Breast epithelium (tissue), 3 donors: ENCODE measurements at regions not wholly inside any gene's neighbourhood (a gene's known extent, or its start where the extent isn't known, plus 50 kb on each side); places are given as distances from the start of the nearest gene placed in this dataset.

Experiments used
- POLR2A ChIP-seq: fragments of 450-650 bp; IDR thresholded peaks from one replicate; pipeline ENCODE4 v1.6.1; 2016; ENCODE audit warnings: antibody characterized with exemption, mild to moderate bottlenecking, moderate library complexity
- TF ChIP-seq, protein P1 (sequence below), 3 donors: fragments of 450-650 bp; IDR thresholded peaks; one replicate each; pipeline ENCODE4 v1.5.1; 2016 to 2017; ENCODE audit warnings: antibody characterized with exemption in 3 of 3, mild to moderate bottlenecking in 3 of 3, moderate library complexity in 3 of 3

DNA sequence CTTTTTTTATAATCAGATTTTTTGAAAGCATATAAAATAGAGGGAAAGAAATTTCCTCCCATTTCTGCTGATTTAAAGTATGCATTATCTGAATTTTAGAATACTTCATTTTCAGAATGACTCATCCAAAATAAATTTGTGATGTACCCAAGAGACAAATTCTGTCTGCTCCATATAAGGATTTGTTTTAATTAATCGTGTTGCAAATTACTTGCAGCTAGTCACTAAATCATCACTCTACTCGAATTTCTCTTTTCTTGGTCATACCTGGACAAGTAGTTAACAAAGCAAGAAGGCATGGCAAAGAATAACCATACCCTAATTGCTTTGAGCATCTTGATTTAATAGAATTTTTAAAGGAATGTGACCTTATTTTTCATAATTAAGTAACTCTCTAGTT is 284.1 kb upstream of the GRAMD2B start:
- TF ChIP-seq, protein P1, sequence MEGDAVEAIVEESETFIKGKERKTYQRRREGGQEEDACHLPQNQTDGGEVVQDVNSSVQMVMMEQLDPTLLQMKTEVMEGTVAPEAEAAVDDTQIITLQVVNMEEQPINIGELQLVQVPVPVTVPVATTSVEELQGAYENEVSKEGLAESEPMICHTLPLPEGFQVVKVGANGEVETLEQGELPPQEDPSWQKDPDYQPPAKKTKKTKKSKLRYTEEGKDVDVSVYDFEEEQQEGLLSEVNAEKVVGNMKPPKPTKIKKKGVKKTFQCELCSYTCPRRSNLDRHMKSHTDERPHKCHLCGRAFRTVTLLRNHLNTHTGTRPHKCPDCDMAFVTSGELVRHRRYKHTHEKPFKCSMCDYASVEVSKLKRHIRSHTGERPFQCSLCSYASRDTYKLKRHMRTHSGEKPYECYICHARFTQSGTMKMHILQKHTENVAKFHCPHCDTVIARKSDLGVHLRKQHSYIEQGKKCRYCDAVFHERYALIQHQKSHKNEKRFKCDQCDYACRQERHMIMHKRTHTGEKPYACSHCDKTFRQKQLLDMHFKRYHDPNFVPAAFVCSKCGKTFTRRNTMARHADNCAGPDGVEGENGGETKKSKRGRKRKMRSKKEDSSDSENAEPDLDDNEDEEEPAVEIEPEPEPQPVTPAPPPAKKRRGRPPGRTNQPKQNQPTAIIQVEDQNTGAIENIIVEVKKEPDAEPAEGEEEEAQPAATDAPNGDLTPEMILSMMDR (IDR thresholded peaks at IDR 0.05), result no peak
- no peak for TF ChIP-seq POLR2A
